GM21447 (cell line): ENCODE measurements at regions not wholly inside any gene's neighbourhood (a gene's known extent, or its start where the extent isn't known, plus 50 kb on each side); places are given as distances from the start of the nearest gene placed in this dataset.
A peak's percentile ranks its signal among the peaks of the same experiment; 100 is the strongest.

Experiments
- ATAC-seq: cut with Tn5 transposase; IDR thresholded peaks from one replicate; pipeline ENCODE4 v1.9.1; 2021; ENCODE audit not compliant: unreplicated experiment

GRCh38 chr15:46207341-46207740 lies 572.5 kb downstream of the SQOR start:
- no peak for ATAC-seq

GRCh38 chr15:46213551-46213950 lies 578.7 kb downstream of the SQOR start:
- no peak for ATAC-seq

- ATAC-seq: no peak
Measured at GRCh38 chr15:46222826-46223225, 588.0 kb downstream of the SQOR start.

GRCh38 chr15:46229263-46229662 lies 594.4 kb downstream of the SQOR start:
- no peak for ATAC-seq

GRCh38 chr15:46231786-46232185 lies 597.0 kb downstream of the SQOR start:
- ATAC-seq: no peak

- no peak for ATAC-seq
Measured at GRCh38 chr15:46232471-46232870, 597.6 kb downstream of the SQOR start.

- no peak for ATAC-seq
Measured at GRCh38 chr15:46242935-46243334, 608.1 kb downstream of the SQOR start.

GRCh38 chr15:46251903-46252302 lies 617.1 kb downstream of the SQOR start:
- ATAC-seq: no peak

GRCh38 chr15:46258056-46258455 lies 623.2 kb downstream of the SQOR start:
- ATAC-seq: no peak

GRCh38 chr15:46260937-46261336 lies 626.1 kb downstream of the SQOR start:
- ATAC-seq: no peak

GRCh38 chr15:46265664-46266347 lies 631.0 kb downstream of the SQOR start:
- no peak for ATAC-seq

- ATAC-seq: no peak
Measured at GRCh38 chr15:46266661-46267060, 631.8 kb downstream of the SQOR start.

- no peak for ATAC-seq
Measured at GRCh38 chr15:46270481-46271147, 635.8 kb downstream of the SQOR start.

- no peak for ATAC-seq
Measured at GRCh38 chr15:46275701-46276100, 640.9 kb downstream of the SQOR start.

GRCh38 chr15:46277451-46277850 lies 642.6 kb downstream of the SQOR start:
- ATAC-seq: no peak

GRCh38 chr15:46278062-46278461 lies 643.2 kb downstream of the SQOR start:
- no peak for ATAC-seq

- ATAC-seq: no peak
Measured at GRCh38 chr15:46278486-46279090, 643.8 kb downstream of the SQOR start.

GRCh38 chr15:46280762-46281542 lies 646.1 kb downstream of the SQOR start:
- ATAC-seq: no peak

- ATAC-seq: no peak
Measured at GRCh38 chr15:46293550-46293949, 658.7 kb downstream of the SQOR start.

GRCh38 chr15:46296002-46296401 lies 661.2 kb downstream of the SQOR start:
- ATAC-seq: no peak

GRCh38 chr15:46296797-46297196 lies 662.0 kb downstream of the SQOR start:
- ATAC-seq: no peak

GRCh38 chr15:46297766-46298165 lies 662.9 kb downstream of the SQOR start:
- peak; percentile 73 for ATAC-seq
